Neural crest cell (in vitro differentiated cells): ENCODE measurements at regions not wholly inside any gene's neighbourhood (a gene's known extent, or its start where the extent isn't known, plus 50 kb on each side); places are given as distances from the start of the nearest gene placed in this dataset.

Experiments
- DNase-seq: peaks from one replicate; pipeline ENCODE4 v3.0.0; 2021; ENCODE audit warnings: low read depth, mixed read lengths, low spot score
- H3K27ac Mint-ChIP-seq: one replicate; pipeline ENCODE4 v1.8.0; 2021; ENCODE audit warnings: mild to moderate bottlenecking, mixed read lengths; ENCODE audit not compliant: unreplicated experiment
- H3K27me3 Mint-ChIP-seq: 2 replicates; pipeline ENCODE4 v1.8.0; 2021; ENCODE audit warnings: low read depth, mild to moderate bottlenecking, mixed read lengths
- H3K36me3 Mint-ChIP-seq: 2 replicates; pipeline ENCODE4 v1.8.0; 2021; ENCODE audit warnings: low read depth, mild to moderate bottlenecking, mixed read lengths
- H3K4me1 Mint-ChIP-seq: 2 replicates; pipeline ENCODE4 v1.8.0; 2021; ENCODE audit warnings: mixed read lengths
- H3K4me3 Mint-ChIP-seq: one replicate; pipeline ENCODE4 v1.8.0; 2021; ENCODE audit warnings: mild to moderate bottlenecking, mixed read lengths
- H3K9me3 Mint-ChIP-seq: 2 replicates; pipeline ENCODE4 v1.8.0; 2021; ENCODE audit warnings: mixed read lengths
- CTCF ChIP-seq: fragments of 200-600 bp; sonication (generic); conservative IDR thresholded peaks from 2 replicates; pipeline ENCODE4 v1.5.0; 2021; ENCODE audit warnings: antibody characterized with exemption, mild to moderate bottlenecking

DNA sequence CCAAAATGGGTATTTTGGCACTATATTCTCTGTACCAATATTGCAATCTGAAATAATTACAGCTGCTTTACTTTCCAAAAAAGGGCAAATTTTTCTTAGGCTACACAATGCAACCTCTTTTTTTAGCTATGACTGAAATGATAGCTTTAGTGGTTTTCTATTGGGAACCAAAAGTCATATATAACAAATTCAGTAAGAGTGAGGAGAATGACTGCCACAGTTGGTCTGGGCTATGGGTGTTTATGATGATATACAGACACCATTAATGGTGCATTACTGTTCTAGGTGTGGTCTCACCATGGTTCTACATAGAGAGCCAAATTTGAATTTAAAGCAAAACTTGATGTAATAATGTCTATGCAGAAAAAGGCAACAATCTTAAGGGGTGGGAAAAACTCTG is 72.3 kb upstream of the PTBP2 start:
- Mint-ChIP-seq H3K9me3 (peaks cover 2% of the 10 kb centered on the region), H3K36me3 (peaks cover 8% of the 10 kb centered on the region), H3K4me3 (no peak overlapping the region), H3K27me3 (no peaks in the 10 kb centered on the region), H3K27ac (no peak overlapping the region), H3K4me1 (no peaks in the 10 kb centered on the region)
- DNase-seq, result no peak
- no peak for TF ChIP-seq CTCF

- TF ChIP-seq CTCF, result no peak
- Mint-ChIP-seq H3K4me1 (no peaks in the 10 kb centered on the region), H3K9me3 (peaks cover 5% of the 10 kb centered on the region), H3K27me3 (no peaks in the 10 kb centered on the region), H3K27ac (no peak overlapping the region), H3K4me3 (no peak overlapping the region), H3K36me3 (peaks cover 14% of the 10 kb centered on the region)
- DNase-seq, result no peak
Observed at GRCh38 chr1:96651517-96651916, 70.1 kb upstream of the PTBP2 start.

DNA sequence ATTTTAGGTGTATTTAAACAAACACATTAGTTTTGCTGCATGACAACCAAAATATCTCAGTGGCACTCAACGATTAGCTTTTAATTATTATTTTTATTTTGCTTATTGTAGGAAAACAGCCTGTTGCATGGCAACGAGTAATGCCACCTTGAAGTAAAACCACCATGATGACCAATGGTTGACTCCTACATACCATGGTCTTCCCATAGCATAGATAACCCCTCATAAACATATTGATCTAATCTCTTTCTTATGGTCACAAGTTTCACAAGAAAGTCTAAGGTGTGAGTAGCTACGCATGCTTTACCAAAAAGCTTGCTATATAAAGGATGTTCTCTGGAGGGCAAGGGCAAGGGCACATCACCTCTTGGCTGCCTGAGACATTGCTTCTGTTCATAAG is 61.5 kb upstream of the PTBP2 start:
- Mint-ChIP-seq H3K27ac (no peak overlapping the region), H3K9me3 (peaks cover 22% of the 10 kb centered on the region), H3K4me1 (no peaks in the 10 kb centered on the region), H3K36me3 (peaks cover 10% of the 10 kb centered on the region), H3K4me3 (no peak overlapping the region), H3K27me3 (no peaks in the 10 kb centered on the region)
- no peak for TF ChIP-seq CTCF
- DNase-seq, result no peak

- Mint-ChIP-seq H3K9me3 (peaks cover 20% of the 10 kb centered on the region), H3K27ac (no peak overlapping the region), H3K4me1 (no peaks in the 10 kb centered on the region), H3K36me3 (peaks cover 6% of the 10 kb centered on the region), H3K27me3 (no peaks in the 10 kb centered on the region), H3K4me3 (no peak overlapping the region)
- no peak for TF ChIP-seq CTCF
- DNase-seq, result no peak
Observed at GRCh38 chr1:96660503-96660902, 61.1 kb upstream of the PTBP2 start.
